ENCODE measurements at regions not wholly inside any gene's neighbourhood (a gene's known extent, or its start where the extent isn't known, plus 50 kb on each side); places are given as distances from the start of the nearest gene placed in this dataset.

- TF ChIP-seq CTCF (optimal IDR thresholded peaks at IDR 0.05 in 1 of 3, IDR thresholded peaks at IDR 0.05 in 1 of 3, conservative IDR thresholded peaks at IDR 0.05 in 1 of 3; ENCODE audit: extremely low read depth in 1 of 3, insufficient read depth in 2 of 3, low read length in 3 of 3), result no peak
- TF ChIP-seq EZH2 (IDR thresholded peaks at IDR 0.05; ENCODE audit: low read length), result no peak
These were observed 381.0 kb upstream of the TPK1 start for GRCh38 chr7:145216866-145217265.

Measured in keratinocyte (primary cell).